Bronchial epithelial cell (primary cell): ENCODE measurements at regions not wholly inside any gene's neighbourhood (a gene's known extent, or its start where the extent isn't known, plus 50 kb on each side); places are given as distances from the start of the nearest gene placed in this dataset.

Experiments used
- DNase-seq: peaks from one replicate; pipeline ENCODE4 v3.0.0-alpha.2; 2010; ENCODE audit warnings: low read depth
- FAIRE-seq: peaks from 2 replicates; lab custom pipeline; 2011; peaks lifted over from hg19 to GRCh38; lab: Jason Lieb, UNC
- H3K27me3 ChIP-seq: 2 replicates; pipeline ENCODE4 v1.5.1; 2011; ENCODE audit warnings: low read length; ENCODE audit not compliant: control insufficient read depth, insufficient read depth
- H3K36me3 ChIP-seq: 2 replicates; pipeline ENCODE4 v1.5.1; 2011; ENCODE audit warnings: low read length; ENCODE audit not compliant: control insufficient read depth, insufficient read depth
- H3K4me3 ChIP-seq: 2 replicates; pipeline ENCODE4 v1.5.1; 2011; ENCODE audit warnings: mild to moderate bottlenecking, low read depth, low read length, control low read depth
- TF ChIP-seq, protein P1 (sequence below): IDR thresholded peaks from 2 replicates; pipeline ENCODE4 v1.5.1; 2011; ENCODE audit warnings: mild to moderate bottlenecking, moderate library complexity, low read length, control low read depth, inconsistent platforms; ENCODE audit not compliant: insufficient read depth, severe bottlenecking

DNA sequence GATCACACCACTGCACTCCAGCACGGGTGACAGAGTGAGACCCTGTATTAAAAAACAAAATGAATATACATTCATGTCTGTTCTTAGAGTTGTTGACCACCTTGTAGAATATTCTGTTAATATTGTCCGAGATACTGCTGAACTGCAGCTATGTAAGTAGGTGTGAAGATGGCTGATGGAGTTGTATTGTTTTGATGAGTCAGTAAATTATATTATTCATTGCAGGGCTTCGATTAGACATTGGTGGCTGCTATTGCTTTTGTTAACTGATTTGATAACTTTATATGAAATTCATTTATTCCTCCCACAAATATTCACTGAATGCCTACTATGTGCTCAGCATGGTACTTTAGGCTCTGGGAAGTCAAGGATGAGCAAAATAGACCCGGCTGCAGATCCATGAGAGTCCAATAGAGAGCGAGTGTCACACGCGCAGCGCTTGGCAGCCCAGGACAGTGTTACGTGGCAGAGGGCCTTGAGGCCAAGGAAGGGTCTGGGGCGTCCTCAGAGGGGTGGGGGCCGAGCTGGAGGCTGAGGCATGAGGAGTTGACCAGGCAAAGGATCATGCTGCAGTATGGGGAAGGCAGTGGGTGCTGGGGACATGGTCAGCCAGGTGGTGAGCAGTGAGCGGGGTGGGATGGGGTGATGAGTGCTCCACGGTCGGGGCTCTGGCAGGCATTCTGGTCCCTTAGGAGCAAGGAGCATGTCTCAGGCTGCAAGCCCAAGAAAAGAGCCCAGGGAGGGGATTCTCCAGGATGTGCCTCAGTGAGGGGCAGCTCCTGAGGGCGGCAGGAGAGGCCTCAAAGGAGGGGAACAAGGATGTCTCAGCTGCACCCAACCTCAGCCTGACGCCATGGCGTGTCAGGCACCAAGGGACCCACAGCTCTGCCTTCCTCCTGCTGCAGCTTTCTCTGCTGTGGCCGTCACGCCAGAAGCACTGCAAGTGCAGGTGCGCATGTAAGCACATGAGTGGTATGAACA lies 243.5 kb downstream of the GADD45G start:
- no peaks in the 10 kb centered on the region for H3K36me3 ChIP-seq
- no peak overlapping the region for H3K4me3 ChIP-seq
- DNase-seq, result no peak
- FAIRE-seq, result no peak
- H3K27me3 ChIP-seq, result no peaks in the 10 kb centered on the region
- TF ChIP-seq, protein P1, sequence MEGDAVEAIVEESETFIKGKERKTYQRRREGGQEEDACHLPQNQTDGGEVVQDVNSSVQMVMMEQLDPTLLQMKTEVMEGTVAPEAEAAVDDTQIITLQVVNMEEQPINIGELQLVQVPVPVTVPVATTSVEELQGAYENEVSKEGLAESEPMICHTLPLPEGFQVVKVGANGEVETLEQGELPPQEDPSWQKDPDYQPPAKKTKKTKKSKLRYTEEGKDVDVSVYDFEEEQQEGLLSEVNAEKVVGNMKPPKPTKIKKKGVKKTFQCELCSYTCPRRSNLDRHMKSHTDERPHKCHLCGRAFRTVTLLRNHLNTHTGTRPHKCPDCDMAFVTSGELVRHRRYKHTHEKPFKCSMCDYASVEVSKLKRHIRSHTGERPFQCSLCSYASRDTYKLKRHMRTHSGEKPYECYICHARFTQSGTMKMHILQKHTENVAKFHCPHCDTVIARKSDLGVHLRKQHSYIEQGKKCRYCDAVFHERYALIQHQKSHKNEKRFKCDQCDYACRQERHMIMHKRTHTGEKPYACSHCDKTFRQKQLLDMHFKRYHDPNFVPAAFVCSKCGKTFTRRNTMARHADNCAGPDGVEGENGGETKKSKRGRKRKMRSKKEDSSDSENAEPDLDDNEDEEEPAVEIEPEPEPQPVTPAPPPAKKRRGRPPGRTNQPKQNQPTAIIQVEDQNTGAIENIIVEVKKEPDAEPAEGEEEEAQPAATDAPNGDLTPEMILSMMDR, result no peak

DNA sequence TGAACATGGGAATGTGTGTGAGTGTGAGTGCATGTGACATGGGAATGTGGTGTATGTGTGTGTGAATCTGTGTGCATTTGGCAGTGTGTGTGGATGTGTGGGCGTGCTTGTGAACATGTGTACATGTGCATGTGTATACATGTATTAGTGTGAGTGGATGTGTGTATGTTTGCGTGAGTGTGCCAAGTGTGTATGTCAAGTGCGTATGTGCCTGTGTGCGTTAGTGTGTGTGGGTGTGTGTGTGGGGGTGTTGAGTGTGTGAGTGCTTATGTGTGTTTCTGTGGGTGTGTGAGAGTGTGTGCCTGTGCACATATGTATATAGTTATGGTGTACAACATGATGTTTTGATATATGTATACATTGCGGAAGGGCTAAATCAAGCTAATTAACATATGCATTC lies 244.3 kb downstream of the GADD45G start:
- no peak for FAIRE-seq
- Histone ChIP-seq H3K27me3 (no peaks in the 10 kb centered on the region), H3K36me3 (no peaks in the 10 kb centered on the region), H3K4me3 (no peak overlapping the region)
- TF ChIP-seq, protein P1, result no peak
- DNase-seq, result no peak

DNA sequence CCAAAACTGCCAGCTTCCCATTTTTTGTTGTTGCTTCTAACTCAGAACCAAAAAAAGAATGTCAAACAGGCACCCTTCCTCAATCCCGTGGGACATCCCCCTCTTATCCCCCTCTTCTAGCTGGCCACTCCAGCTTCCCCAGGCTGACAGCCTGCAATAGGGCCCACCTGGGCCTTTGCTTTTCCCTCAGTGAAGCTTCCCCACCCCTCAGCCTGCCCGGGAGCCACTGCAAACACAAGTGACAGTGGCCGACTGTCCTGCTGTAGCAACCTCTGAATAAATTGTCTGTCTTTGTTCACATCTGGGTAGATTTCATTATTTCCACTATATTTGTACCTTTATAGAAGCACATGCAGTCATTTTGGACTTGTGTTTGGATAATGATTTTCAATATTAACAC lies 245.3 kb downstream of the GADD45G start:
- H3K36me3 ChIP-seq, result no peaks in the 10 kb centered on the region
- H3K27me3 ChIP-seq, result no peaks in the 10 kb centered on the region
- DNase-seq (no peak), FAIRE-seq (no peak)
- TF ChIP-seq, protein P1, result no peak
- H3K4me3 ChIP-seq, result no peak overlapping the region

DNA sequence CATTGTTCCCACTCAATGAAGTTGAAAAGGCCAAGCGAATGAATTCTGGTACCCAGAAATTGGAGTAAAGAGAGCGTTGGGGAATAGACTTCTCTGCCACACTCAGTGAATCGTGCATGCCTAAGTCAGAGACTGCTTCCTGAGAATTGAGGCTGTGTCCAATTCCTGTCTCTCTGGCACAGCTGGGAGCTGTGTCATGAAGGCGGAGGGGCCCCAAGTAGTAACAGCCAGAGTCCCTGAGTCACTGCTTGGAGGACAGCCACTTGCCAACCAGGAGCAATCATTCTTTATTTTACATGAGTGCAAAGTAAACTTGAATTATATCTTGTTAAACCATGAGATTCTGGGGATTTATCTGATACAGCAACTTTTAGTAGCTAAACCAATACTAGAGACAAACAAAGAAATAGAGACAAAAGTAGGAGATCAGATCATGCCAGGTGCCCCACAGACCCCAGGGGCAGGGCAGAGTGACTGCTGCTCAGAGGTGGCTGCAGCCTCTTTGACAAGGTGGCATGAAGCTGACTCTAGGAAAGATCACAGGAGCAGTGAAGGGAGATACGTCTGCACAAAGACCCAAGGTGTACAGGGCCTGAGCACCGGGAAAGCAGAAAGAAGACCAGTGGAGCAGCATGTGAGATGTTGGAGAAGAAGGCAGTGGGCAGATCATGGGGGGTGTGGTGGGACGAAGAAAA lies 246.0 kb downstream of the GADD45G start:
- TF ChIP-seq, protein P1, result no peak
- H3K4me3 ChIP-seq, result no peak overlapping the region
- no peaks in the 10 kb centered on the region for H3K36me3 ChIP-seq
- FAIRE-seq, result no peak
- H3K27me3 ChIP-seq, result no peaks in the 10 kb centered on the region
- DNase-seq, result peak; percentile 33

DNA sequence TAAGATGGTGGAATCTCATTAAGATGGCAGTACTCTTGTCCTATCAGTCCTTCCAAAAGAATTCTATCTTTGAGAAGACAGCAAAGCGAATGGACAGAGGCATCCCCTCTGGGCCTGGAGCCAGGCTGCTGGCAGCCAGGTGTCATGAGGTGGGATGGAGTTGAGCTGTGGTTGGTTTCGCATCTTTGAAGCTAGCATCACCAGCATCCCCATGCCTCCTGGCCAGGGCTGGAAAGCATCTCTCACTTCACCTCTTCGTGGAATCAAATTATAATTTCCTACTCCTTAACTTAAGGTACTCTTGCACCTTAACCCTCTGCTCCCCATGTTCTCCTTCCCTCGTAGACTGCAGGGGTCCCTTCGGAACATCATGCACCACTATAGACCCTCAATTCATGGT lies 248.3 kb downstream of the GADD45G start:
- TF ChIP-seq, protein P1, result no peak
- Histone ChIP-seq H3K36me3 (no peaks in the 10 kb centered on the region), H3K27me3 (no peaks in the 10 kb centered on the region), H3K4me3 (no peak overlapping the region)
- DNase-seq (no peak), FAIRE-seq (no peak)
